ENCODE measurements at regions not wholly inside any gene's neighbourhood (a gene's known extent, or its start where the extent isn't known, plus 50 kb on each side); places are given as distances from the start of the nearest gene placed in this dataset.

- no peak for TF ChIP-seq EP300 (IDR thresholded peaks at IDR 0.05; ENCODE audit: borderline replicate concordance)
- TF ChIP-seq MAX (IDR thresholded peaks at IDR 0.05), result no peak
- TF ChIP-seq EGR1 (IDR thresholded peaks at IDR 0.05), result no peak
- TF ChIP-seq TCF12 (IDR thresholded peaks at IDR 0.05; ENCODE audit: low read depth), result no peak
- no peak for TF ChIP-seq CREB1 (IDR thresholded peaks at IDR 0.05; ENCODE audit: low read depth)
- TF ChIP-seq FOXM1 (IDR thresholded peaks at IDR 0.05; ENCODE audit: borderline replicate concordance, low read depth), result no peak
- TF ChIP-seq NFIC (IDR thresholded peaks at IDR 0.05), result no peak
- no peak for TF ChIP-seq YY1 (IDR thresholded peaks at IDR 0.05; ENCODE audit: low read depth)
- TF ChIP-seq ZBTB7A (IDR thresholded peaks at IDR 0.05; ENCODE audit: low read depth), result no peak
- TF ChIP-seq REST (IDR thresholded peaks at IDR 0.05; ENCODE audit: low read depth), result no peak
- no peak for TF ChIP-seq TAF1 (IDR thresholded peaks at IDR 0.05; ENCODE audit: low read depth)
- TF ChIP-seq TEAD4 (IDR thresholded peaks at IDR 0.05), result no peak
Measured at GRCh38 chr6:106763361-106763760, 134.0 kb downstream of the QRSL1 start.

GRCh38 chr6:106761160-106761559 is 131.8 kb downstream of the QRSL1 start:
- TF ChIP-seq NFIC (IDR thresholded peaks at IDR 0.05), result no peak
- TF ChIP-seq CEBPB (IDR thresholded peaks at IDR 0.05), result no peak
- TF ChIP-seq USF1 (IDR thresholded peaks at IDR 0.05), result no peak
- no peak for TF ChIP-seq TAF1 (IDR thresholded peaks at IDR 0.05; ENCODE audit: low read depth)
- no peak for TF ChIP-seq TEAD4 (IDR thresholded peaks at IDR 0.05)
- TF ChIP-seq EGR1 (IDR thresholded peaks at IDR 0.05), result no peak

- TF ChIP-seq FOXM1 (IDR thresholded peaks at IDR 0.05; ENCODE audit: borderline replicate concordance, low read depth) (no peak), RAD21 (IDR thresholded peaks at IDR 0.05; ENCODE audit: low read depth) (no peak), TCF12 (IDR thresholded peaks at IDR 0.05; ENCODE audit: low read depth) (no peak)
Measured at GRCh38 chr6:106759112-106759511, 129.7 kb downstream of the QRSL1 start.

- TF ChIP-seq TAF1 (IDR thresholded peaks at IDR 0.05; ENCODE audit: low read depth) (no peak), EP300 (IDR thresholded peaks at IDR 0.05; ENCODE audit: borderline replicate concordance) (no peak), EGR1 (IDR thresholded peaks at IDR 0.05) (no peak), CEBPB (IDR thresholded peaks at IDR 0.05) (no peak)
Measured at GRCh38 chr6:106757722-106758467, 128.5 kb downstream of the QRSL1 start.

GRCh38 chr6:106757267-106757666 is 127.9 kb downstream of the QRSL1 start:
- TF ChIP-seq TAF1 (IDR thresholded peaks at IDR 0.05; ENCODE audit: low read depth), result no peak
- no peak for TF ChIP-seq CEBPB (IDR thresholded peaks at IDR 0.05)
- TF ChIP-seq EP300 (IDR thresholded peaks at IDR 0.05; ENCODE audit: borderline replicate concordance), result no peak
- TF ChIP-seq TCF12 (IDR thresholded peaks at IDR 0.05; ENCODE audit: low read depth), result no peak
- no peak for TF ChIP-seq CREB1 (IDR thresholded peaks at IDR 0.05; ENCODE audit: low read depth)
- no peak for TF ChIP-seq TEAD4 (IDR thresholded peaks at IDR 0.05)
- TF ChIP-seq RAD21 (IDR thresholded peaks at IDR 0.05; ENCODE audit: low read depth), result no peak
- no peak for TF ChIP-seq NFIC (IDR thresholded peaks at IDR 0.05)
- TF ChIP-seq ZBTB7A (IDR thresholded peaks at IDR 0.05; ENCODE audit: low read depth), result no peak
- no peak for TF ChIP-seq REST (IDR thresholded peaks at IDR 0.05; ENCODE audit: low read depth)
- TF ChIP-seq USF1 (IDR thresholded peaks at IDR 0.05), result no peak
- TF ChIP-seq YY1 (IDR thresholded peaks at IDR 0.05; ENCODE audit: low read depth), result no peak

GRCh38 chr6:106754215-106754614 is 124.8 kb downstream of the QRSL1 start:
- TF ChIP-seq YY1 (IDR thresholded peaks at IDR 0.05; ENCODE audit: low read depth) (no peak), EGR1 (IDR thresholded peaks at IDR 0.05) (no peak), ZBTB7A (IDR thresholded peaks at IDR 0.05; ENCODE audit: low read depth) (no peak)

GRCh38 chr6:106752641-106753040 is 123.3 kb downstream of the QRSL1 start:
- no peak for TF ChIP-seq FOXM1 (IDR thresholded peaks at IDR 0.05; ENCODE audit: borderline replicate concordance, low read depth)
- TF ChIP-seq REST (IDR thresholded peaks at IDR 0.05; ENCODE audit: low read depth), result no peak
- no peak for TF ChIP-seq TEAD4 (IDR thresholded peaks at IDR 0.05)
- no peak for TF ChIP-seq EP300 (IDR thresholded peaks at IDR 0.05; ENCODE audit: borderline replicate concordance)
- TF ChIP-seq YY1 (IDR thresholded peaks at IDR 0.05; ENCODE audit: low read depth), result no peak
- no peak for TF ChIP-seq NFIC (IDR thresholded peaks at IDR 0.05)
- TF ChIP-seq EGR1 (IDR thresholded peaks at IDR 0.05), result no peak
- TF ChIP-seq TAF1 (IDR thresholded peaks at IDR 0.05; ENCODE audit: low read depth), result no peak
- no peak for TF ChIP-seq RAD21 (IDR thresholded peaks at IDR 0.05; ENCODE audit: low read depth)
- no peak for TF ChIP-seq TCF12 (IDR thresholded peaks at IDR 0.05; ENCODE audit: low read depth)
- no peak for TF ChIP-seq ZBTB7A (IDR thresholded peaks at IDR 0.05; ENCODE audit: low read depth)
- TF ChIP-seq CREB1 (IDR thresholded peaks at IDR 0.05; ENCODE audit: low read depth), result no peak
- no peak for TF ChIP-seq USF1 (IDR thresholded peaks at IDR 0.05)
- no peak for TF ChIP-seq MAX (IDR thresholded peaks at IDR 0.05)
- TF ChIP-seq CEBPB (IDR thresholded peaks at IDR 0.05), result no peak

Measured in Ishikawa (cell line).